ENCODE measurements at regions not wholly inside any gene's neighbourhood (a gene's known extent, or its start where the extent isn't known, plus 50 kb on each side); places are given as distances from the start of the nearest gene placed in this dataset.
"Not testable (repeated sequence)": the region's sequence is repeated elsewhere in the genome, so short reads cannot be mapped to it uniquely, and the experiment has no call there.

DNA sequence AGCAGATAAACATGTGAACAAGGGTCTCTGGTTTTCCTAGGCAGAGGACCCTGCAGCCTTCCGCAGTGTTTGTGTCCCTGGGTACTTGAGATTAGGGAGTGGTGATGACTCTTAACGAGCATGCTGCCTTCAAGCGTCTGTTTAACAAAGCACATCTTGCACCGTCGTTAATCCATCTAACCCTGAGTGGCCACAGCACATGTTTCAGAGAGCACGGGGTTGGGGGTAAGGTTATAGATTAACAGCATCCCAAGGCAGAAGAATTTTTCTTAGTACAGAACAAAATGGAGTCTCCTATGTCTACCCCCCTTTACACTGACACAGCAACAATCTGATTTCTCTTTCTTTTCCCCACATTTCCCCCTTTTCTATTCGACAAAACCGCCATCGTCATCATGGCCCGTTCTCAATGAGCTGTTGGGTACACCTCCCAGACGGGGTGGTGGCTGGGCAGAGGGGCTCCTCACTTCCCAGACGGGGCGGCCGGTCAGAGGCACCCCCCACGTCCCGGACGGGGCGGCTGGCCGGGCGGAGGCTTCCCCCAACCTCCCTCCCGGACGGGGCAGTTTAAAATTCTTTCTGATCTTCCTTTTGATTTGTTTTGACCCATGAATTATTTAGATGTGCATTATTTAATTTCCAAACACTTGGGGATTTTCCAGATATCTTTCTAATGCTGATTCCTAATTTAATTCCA lies 171.7 kb upstream of the RAB6C start:
- TF ChIP-seq POLR2G (IDR thresholded peaks at IDR 0.05; ENCODE audit: low read depth, low read length); ZNF24 (IDR thresholded peaks at IDR 0.05); ZNF274 (IDR thresholded peaks at IDR 0.05; ENCODE audit: borderline replicate concordance, low read depth, low read length); SMARCA5 (IDR thresholded peaks at IDR 0.05); PHF21A (IDR thresholded peaks at IDR 0.05; ENCODE audit: borderline replicate concordance, low read depth); BDP1 (IDR thresholded peaks at IDR 0.05; ENCODE audit: insufficient read depth, insufficient read length); SMAD4 (CRISPR knock-in tag; conservative IDR thresholded peaks at IDR 0.05); SRF (CRISPR knock-in tag; IDR thresholded peaks at IDR 0.05); POLR2A (conservative IDR thresholded peaks at IDR 0.05); CREB1 (IDR thresholded peaks at IDR 0.05); CREB1 (CRISPR knock-in tag; IDR thresholded peaks at IDR 0.05); SMARCA4 (IDR thresholded peaks at IDR 0.05); ZFP36 (IDR thresholded peaks at IDR 0.05; ENCODE audit: low read depth, low read length, partially characterized antibody): not testable (repeated sequence)
- TF ChIP-seq, protein P1, sequence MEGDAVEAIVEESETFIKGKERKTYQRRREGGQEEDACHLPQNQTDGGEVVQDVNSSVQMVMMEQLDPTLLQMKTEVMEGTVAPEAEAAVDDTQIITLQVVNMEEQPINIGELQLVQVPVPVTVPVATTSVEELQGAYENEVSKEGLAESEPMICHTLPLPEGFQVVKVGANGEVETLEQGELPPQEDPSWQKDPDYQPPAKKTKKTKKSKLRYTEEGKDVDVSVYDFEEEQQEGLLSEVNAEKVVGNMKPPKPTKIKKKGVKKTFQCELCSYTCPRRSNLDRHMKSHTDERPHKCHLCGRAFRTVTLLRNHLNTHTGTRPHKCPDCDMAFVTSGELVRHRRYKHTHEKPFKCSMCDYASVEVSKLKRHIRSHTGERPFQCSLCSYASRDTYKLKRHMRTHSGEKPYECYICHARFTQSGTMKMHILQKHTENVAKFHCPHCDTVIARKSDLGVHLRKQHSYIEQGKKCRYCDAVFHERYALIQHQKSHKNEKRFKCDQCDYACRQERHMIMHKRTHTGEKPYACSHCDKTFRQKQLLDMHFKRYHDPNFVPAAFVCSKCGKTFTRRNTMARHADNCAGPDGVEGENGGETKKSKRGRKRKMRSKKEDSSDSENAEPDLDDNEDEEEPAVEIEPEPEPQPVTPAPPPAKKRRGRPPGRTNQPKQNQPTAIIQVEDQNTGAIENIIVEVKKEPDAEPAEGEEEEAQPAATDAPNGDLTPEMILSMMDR (IDR thresholded peaks at IDR 0.05 in 2 of 3, conservative IDR thresholded peaks at IDR 0.05 in 1 of 3; ENCODE audit: insufficient read depth in 2 of 3, low read depth in 1 of 3, low read length in 3 of 3): not testable (repeated sequence)
- TF ChIP-seq, protein P2, sequence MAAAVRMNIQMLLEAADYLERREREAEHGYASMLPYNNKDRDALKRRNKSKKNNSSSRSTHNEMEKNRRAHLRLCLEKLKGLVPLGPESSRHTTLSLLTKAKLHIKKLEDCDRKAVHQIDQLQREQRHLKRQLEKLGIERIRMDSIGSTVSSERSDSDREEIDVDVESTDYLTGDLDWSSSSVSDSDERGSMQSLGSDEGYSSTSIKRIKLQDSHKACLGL (CRISPR knock-in tag; IDR thresholded peaks at IDR 0.05; ENCODE audit: borderline replicate concordance, poor library complexity, severe bottlenecking): not testable (repeated sequence)
